Karpas-422 (cell line): ENCODE measurements at regions not wholly inside any gene's neighbourhood (a gene's known extent, or its start where the extent isn't known, plus 50 kb on each side); places are given as distances from the start of the nearest gene placed in this dataset.

Source experiments
- DNase-seq: peaks from one replicate; pipeline ENCODE4 v3.0.0-alpha.2; 2015
- H2AFZ ChIP-seq: fragments of 200-600 bp; sonication (generic); 2 replicates; pipeline ENCODE4 v1.6.1; 2014; ENCODE audit warnings: antibody characterized with exemption, low read length, mixed read lengths
- H3K27ac ChIP-seq: fragments of 200-600 bp; sonication (generic); 2 replicates; pipeline ENCODE4 v1.5.1; 2014; ENCODE audit warnings: mild to moderate bottlenecking, low read length, moderate library complexity
- H3K27me3 ChIP-seq: fragments of 200-600 bp; sonication (generic); 2 replicates; pipeline ENCODE4 v1.6.1; 2014; ENCODE audit warnings: low read length, mixed read lengths
- H3K36me3 ChIP-seq: fragments of 200-600 bp; sonication (generic); 2 replicates; pipeline ENCODE4 v1.6.1; 2014; ENCODE audit warnings: low read length, mixed read lengths; ENCODE audit not compliant: insufficient read depth
- H3K4me1 ChIP-seq: fragments of 200-600 bp; sonication (generic); 2 replicates; pipeline ENCODE4 v1.6.1; 2014; ENCODE audit warnings: mild to moderate bottlenecking, low read length, mixed read lengths
- H3K4me2 ChIP-seq: fragments of 200-600 bp; sonication (generic); 2 replicates; pipeline ENCODE4 v1.6.1; 2014; ENCODE audit warnings: low read length, low read depth, mild to moderate bottlenecking; ENCODE audit not compliant: poor library complexity, severe bottlenecking
- H3K4me3 ChIP-seq: fragments of 200-600 bp; sonication (generic); 2 replicates; pipeline ENCODE4 v1.5.1; 2014; ENCODE audit warnings: mild to moderate bottlenecking, antibody characterized with exemption, low read length, mixed read lengths
- H3K79me2 ChIP-seq: fragments of 200-600 bp; sonication (generic); 2 replicates; pipeline ENCODE4 v1.6.1; 2014; ENCODE audit warnings: mild to moderate bottlenecking, low read length, mixed read lengths
- H3K9ac ChIP-seq: fragments of 200-600 bp; sonication (generic); 2 replicates; pipeline ENCODE4 v1.6.0; 2014; ENCODE audit warnings: low read length
- H3K9me2 ChIP-seq: fragments of 200-600 bp; sonication (generic), shearing (Covaris generic); replicated peaks from 2 replicates; pipeline ENCODE4 v1.6.0; 2014; ENCODE audit warnings: mild to moderate bottlenecking, low read length, moderate library complexity; ENCODE audit not compliant: insufficient read depth
- H3K9me3 ChIP-seq: fragments of 300-700, 200-600 bp; sonication (generic); 2 replicates; pipeline ENCODE4 v1.6.1; 2014; ENCODE audit warnings: low read length, mixed read lengths
- H4K20me1 ChIP-seq: fragments of 200-600 bp; sonication (generic); 2 replicates; pipeline ENCODE4 v1.6.1; 2014; ENCODE audit warnings: mild to moderate bottlenecking, antibody characterized with exemption, low read length, low read depth; ENCODE audit not compliant: insufficient read depth

DNA sequence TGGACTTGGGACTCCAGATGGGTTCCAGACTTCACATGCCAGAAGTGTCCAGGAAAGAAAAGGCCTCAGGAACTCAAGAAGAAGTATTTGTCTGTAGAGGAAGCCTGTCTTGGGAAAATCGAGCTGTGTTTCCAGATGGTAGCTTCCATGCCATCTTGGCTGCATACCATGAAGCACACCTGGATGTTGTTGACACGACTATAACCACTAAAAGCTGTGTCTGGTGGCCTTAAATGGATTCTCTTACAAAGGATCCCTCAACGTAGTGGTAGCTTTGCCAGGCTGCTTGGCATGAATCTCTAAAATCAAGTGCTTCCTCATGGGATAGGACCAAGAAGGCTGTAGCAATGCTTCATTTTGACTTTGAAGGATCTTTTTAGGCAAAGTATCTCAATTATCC lies 313.4 kb upstream of the BOD1L1 start:
- Histone ChIP-seq H3K9me2 (no peaks in the 10 kb centered on the region), H2AFZ (no peak overlapping the region), H3K4me3 (no peak overlapping the region), H3K9ac (no peak overlapping the region), H4K20me1 (no peaks in the 10 kb centered on the region), H3K27ac (no peak overlapping the region), H3K9me3 (no peaks in the 10 kb centered on the region), H3K79me2 (no peaks in the 10 kb centered on the region), H3K36me3 (no peaks in the 10 kb centered on the region), H3K4me2 (no peak overlapping the region), H3K4me1 (no peaks in the 10 kb centered on the region), H3K27me3 (no peaks in the 10 kb centered on the region)
- no peak for DNase-seq

DNA sequence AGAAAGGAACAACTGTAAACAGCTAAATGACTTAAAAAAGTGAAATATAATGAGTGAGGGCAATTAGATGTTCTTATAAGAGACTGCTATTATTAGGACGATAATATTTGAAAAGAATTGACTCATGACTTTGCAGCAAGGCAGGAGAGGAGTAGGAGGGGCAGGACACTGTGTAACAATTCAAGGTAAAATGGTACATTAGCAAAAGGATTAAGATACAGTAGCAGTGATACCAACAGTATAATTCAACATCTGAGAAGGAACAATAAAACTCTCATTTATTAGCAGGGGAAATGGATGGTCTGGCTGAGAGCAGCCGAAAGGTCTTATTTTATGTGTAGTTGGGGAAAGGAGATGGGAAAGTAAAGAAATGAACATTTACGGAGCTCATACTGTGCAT lies 315.5 kb upstream of the BOD1L1 start:
- H2AFZ ChIP-seq = no peak overlapping the region
- DNase-seq = no peak
- H3K9me3 ChIP-seq = no peaks in the 10 kb centered on the region
- H3K79me2 ChIP-seq = no peaks in the 10 kb centered on the region
- no peak overlapping the region for H3K4me2 ChIP-seq
- no peaks in the 10 kb centered on the region for H3K4me1 ChIP-seq
- H3K9me2 ChIP-seq = no peaks in the 10 kb centered on the region
- H3K27me3 ChIP-seq = no peaks in the 10 kb centered on the region
- H3K9ac ChIP-seq = no peak overlapping the region
- H4K20me1 ChIP-seq = no peaks in the 10 kb centered on the region
- no peaks in the 10 kb centered on the region for H3K36me3 ChIP-seq
- H3K27ac ChIP-seq = no peak overlapping the region
- no peak overlapping the region for H3K4me3 ChIP-seq

DNA sequence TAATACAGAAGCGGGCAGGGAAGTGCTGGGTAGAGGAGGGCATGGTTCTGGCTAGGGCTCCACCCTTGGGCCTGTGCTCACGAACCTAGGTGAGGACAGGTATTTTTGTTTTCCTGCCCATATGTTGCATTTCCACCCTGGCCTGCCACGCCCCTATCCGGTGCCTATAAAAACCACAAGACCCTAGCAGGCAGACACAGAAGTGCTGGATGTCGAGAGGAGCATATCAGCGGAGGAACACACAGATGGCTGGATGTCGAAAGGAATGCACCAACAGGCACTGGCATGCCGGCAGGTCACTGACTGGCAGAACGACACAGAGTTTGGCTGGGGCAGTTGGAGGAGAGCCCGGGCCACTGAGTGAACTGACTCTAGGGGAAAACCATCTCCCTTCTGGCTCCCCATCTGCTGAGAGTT lies 316.6 kb upstream of the BOD1L1 start:
- no peaks in the 10 kb centered on the region for H3K9me2 ChIP-seq
- no peaks in the 10 kb centered on the region for H3K36me3 ChIP-seq
- DNase-seq = no peak
- H3K79me2 ChIP-seq = no peaks in the 10 kb centered on the region
- H3K4me3 ChIP-seq = no peak overlapping the region
- H3K27ac ChIP-seq = no peak overlapping the region
- H2AFZ ChIP-seq = no peak overlapping the region
- H3K9me3 ChIP-seq = no peaks in the 10 kb centered on the region
- H3K4me2 ChIP-seq = no peak overlapping the region
- H3K27me3 ChIP-seq = no peaks in the 10 kb centered on the region
- H3K9ac ChIP-seq = no peak overlapping the region
- H4K20me1 ChIP-seq = no peaks in the 10 kb centered on the region
- H3K4me1 ChIP-seq = no peaks in the 10 kb centered on the region

GRCh38 chr4:13947921-13948320 lies 320.4 kb upstream of the BOD1L1 start:
- Histone ChIP-seq H3K79me2 (no peaks in the 10 kb centered on the region), H2AFZ (no peak overlapping the region), H4K20me1 (no peaks in the 10 kb centered on the region), H3K4me3 (no peak overlapping the region), H3K9ac (no peak overlapping the region), H3K4me2 (no peak overlapping the region), H3K9me3 (no peaks in the 10 kb centered on the region), H3K27me3 (no peaks in the 10 kb centered on the region), H3K36me3 (no peaks in the 10 kb centered on the region), H3K27ac (no peak overlapping the region), H3K4me1 (no peaks in the 10 kb centered on the region), H3K9me2 (no peaks in the 10 kb centered on the region)
- DNase-seq = no peak

- H3K36me3 ChIP-seq = no peaks in the 10 kb centered on the region
- DNase-seq = no peak
- no peak overlapping the region for H3K4me2 ChIP-seq
- H3K4me3 ChIP-seq = no peak overlapping the region
- H4K20me1 ChIP-seq = no peaks in the 10 kb centered on the region
- no peak overlapping the region for H3K9ac ChIP-seq
- H3K27me3 ChIP-seq = no peaks in the 10 kb centered on the region
- H3K27ac ChIP-seq = no peak overlapping the region
- no peaks in the 10 kb centered on the region for H3K4me1 ChIP-seq
- H3K79me2 ChIP-seq = no peaks in the 10 kb centered on the region
- H2AFZ ChIP-seq = no peak overlapping the region
- H3K9me3 ChIP-seq = no peaks in the 10 kb centered on the region
- H3K9me2 ChIP-seq = no peaks in the 10 kb centered on the region
These were observed 323.0 kb upstream of the BOD1L1 start for GRCh38 chr4:13950491-13950890.

- Histone ChIP-seq H3K4me2 (no peak overlapping the region), H3K9me2 (no peaks in the 10 kb centered on the region), H3K27me3 (no peaks in the 10 kb centered on the region), H3K4me3 (no peak overlapping the region), H3K27ac (no peak overlapping the region), H3K36me3 (no peaks in the 10 kb centered on the region), H3K79me2 (no peaks in the 10 kb centered on the region), H3K9ac (no peak overlapping the region), H4K20me1 (no peaks in the 10 kb centered on the region), H2AFZ (no peak overlapping the region), H3K9me3 (no peaks in the 10 kb centered on the region), H3K4me1 (no peaks in the 10 kb centered on the region)
- no peak for DNase-seq
These were observed 325.6 kb upstream of the BOD1L1 start for GRCh38 chr4:13953083-13953482.

DNA sequence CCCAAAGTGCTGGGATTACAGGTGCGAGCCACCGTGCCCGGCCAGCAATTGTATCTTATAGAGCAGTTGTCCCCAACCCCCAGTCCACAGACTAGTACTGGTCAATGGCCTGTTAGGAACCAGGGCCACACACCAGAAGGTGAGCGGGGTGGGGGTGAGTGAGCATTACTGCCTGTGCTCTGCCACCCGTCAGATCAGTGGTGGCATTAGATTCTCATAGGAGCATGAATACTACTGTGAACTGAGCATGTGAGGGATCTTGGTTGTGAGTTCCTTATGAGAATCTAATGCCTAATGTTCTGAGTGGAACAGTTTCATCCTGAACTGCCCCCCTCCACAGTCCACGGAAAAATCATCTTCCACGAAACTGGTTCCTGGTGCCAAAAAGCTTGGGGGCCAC lies 328.0 kb upstream of the BOD1L1 start:
- H3K79me2 ChIP-seq = no peaks in the 10 kb centered on the region
- no peaks in the 10 kb centered on the region for H3K9me2 ChIP-seq
- no peak for DNase-seq
- no peak overlapping the region for H3K9ac ChIP-seq
- no peaks in the 10 kb centered on the region for H3K9me3 ChIP-seq
- no peak overlapping the region for H3K27ac ChIP-seq
- no peaks in the 10 kb centered on the region for H3K36me3 ChIP-seq
- no peak overlapping the region for H3K4me3 ChIP-seq
- no peaks in the 10 kb centered on the region for H3K27me3 ChIP-seq
- no peaks in the 10 kb centered on the region for H3K4me1 ChIP-seq
- H4K20me1 ChIP-seq = no peaks in the 10 kb centered on the region
- no peak overlapping the region for H2AFZ ChIP-seq
- H3K4me2 ChIP-seq = no peak overlapping the region

DNA sequence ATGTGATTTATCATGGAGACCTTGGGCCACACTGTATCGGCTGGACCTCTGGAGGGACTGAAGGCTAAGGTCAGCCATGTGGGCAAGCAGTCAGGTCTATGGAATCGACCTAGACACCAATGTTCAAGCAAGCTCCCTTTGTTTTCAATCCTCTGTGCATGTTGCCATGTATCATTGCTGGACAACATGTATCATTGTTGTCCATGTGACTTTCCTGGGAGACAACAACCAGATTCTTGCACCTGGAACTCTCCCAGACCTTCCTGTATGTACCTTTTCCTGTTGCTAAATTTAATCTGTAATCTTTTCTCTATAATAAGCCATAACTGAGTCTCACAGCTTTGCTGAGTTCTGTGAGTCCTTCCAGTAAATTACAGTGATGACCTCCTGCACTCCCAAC lies 329.4 kb upstream of the BOD1L1 start:
- Histone ChIP-seq H3K9me2 (no peaks in the 10 kb centered on the region), H3K4me2 (no peak overlapping the region), H3K36me3 (no peaks in the 10 kb centered on the region), H3K9me3 (no peaks in the 10 kb centered on the region), H4K20me1 (no peaks in the 10 kb centered on the region), H3K9ac (no peak overlapping the region), H2AFZ (no peak overlapping the region), H3K79me2 (no peaks in the 10 kb centered on the region), H3K4me1 (no peaks in the 10 kb centered on the region), H3K4me3 (no peak overlapping the region), H3K27me3 (no peaks in the 10 kb centered on the region), H3K27ac (no peak overlapping the region)
- DNase-seq = no peak

DNA sequence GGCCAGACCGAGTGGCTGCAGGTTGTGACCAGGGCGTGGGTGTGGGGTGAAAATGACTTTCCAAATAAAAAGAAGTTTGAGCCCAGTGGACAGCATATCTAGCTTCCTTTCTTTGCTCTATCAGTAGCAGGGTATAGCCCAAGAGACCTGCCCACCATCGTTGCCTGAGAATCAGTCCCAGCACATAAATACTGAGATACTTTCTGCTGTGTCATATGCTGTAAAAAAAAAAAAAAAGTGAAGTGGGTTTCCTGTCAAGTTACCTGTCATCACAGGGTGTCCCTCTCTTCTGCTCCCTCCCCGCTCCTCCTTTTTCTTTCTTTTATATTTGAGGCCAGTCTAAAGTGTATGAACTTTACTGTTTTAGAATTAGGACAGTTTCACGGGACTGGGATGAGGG lies 330.3 kb upstream of the BOD1L1 start:
- no peak overlapping the region for H2AFZ ChIP-seq
- H3K9me3 ChIP-seq = no peaks in the 10 kb centered on the region
- no peaks in the 10 kb centered on the region for H3K27me3 ChIP-seq
- H3K4me3 ChIP-seq = no peak overlapping the region
- H3K4me2 ChIP-seq = no peak overlapping the region
- H3K27ac ChIP-seq = no peak overlapping the region
- H3K9ac ChIP-seq = no peak overlapping the region
- H3K36me3 ChIP-seq = no peaks in the 10 kb centered on the region
- no peaks in the 10 kb centered on the region for H3K79me2 ChIP-seq
- H4K20me1 ChIP-seq = no peaks in the 10 kb centered on the region
- no peak for DNase-seq
- H3K4me1 ChIP-seq = no peaks in the 10 kb centered on the region
- H3K9me2 ChIP-seq = no peaks in the 10 kb centered on the region
